ENCODE measurements at regions not wholly inside any gene's neighbourhood (a gene's known extent, or its start where the extent isn't known, plus 50 kb on each side); places are given as distances from the start of the nearest gene placed in this dataset.
"Not testable (repeated sequence)": the region's sequence is repeated elsewhere in the genome, so short reads cannot be mapped to it uniquely, and the experiment has no call there.

DNA sequence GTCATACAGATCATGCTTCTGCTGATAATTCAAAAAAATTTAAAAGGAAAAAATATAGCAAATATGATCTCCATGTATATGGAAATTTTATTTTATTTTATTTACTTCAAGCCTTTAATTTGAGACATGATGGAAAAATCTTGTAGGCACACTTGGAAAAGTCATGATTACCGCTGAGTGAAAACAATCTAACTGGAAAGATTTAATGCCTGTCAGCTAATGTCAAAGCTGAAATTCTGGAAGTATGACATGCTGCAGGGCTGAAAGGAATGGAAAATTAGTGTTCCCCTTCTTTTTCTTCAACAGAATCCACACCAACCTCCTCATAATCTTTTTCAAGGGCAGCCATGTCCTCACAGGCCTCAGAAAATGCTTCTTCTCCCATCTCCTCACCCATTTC, 58.2 kb downstream of the RPRM start:
- DNase-seq (ENCODE audit: low spot score): no peak

DNA sequence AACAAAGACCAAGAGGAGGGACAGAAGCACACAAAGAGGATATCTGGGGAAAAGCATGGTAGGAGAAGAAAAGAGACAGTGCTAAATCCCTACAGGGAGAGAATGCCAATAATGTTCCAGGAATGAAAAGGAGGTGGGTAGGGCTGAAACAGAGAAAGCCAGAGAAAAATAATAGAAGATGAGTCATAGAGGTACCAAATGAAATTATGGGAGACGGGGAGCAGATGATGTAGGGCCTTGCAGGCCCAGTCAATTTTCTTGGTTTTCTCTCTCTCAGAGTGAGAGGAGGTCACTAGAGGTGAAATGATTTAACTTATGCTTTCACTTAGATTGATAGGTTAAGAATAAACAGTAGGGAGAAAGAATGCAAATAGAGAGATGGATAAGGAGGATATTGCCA, 61.5 kb downstream of the RPRM start:
- no peak for DNase-seq (ENCODE audit: low spot score)

DNA sequence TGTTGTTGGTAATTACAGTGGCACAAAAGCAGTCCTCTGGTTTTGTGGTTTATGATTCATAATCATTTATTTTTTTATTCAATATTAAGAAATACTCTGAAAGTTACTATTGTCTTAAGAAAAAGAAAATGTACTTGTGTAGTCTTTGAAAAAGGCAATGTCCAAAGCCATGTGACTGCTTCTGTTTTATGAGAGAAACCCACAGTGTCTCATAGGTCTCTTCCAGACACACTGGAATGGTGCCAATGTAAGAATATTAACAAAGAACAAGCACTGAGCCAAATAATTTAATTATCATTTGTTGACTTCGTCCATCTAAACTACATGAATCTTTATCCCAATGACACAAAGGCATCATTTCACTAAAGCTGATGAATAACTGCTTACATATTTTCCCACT, 62.5 kb downstream of the RPRM start:
- no peak for DNase-seq (ENCODE audit: low spot score)

DNA sequence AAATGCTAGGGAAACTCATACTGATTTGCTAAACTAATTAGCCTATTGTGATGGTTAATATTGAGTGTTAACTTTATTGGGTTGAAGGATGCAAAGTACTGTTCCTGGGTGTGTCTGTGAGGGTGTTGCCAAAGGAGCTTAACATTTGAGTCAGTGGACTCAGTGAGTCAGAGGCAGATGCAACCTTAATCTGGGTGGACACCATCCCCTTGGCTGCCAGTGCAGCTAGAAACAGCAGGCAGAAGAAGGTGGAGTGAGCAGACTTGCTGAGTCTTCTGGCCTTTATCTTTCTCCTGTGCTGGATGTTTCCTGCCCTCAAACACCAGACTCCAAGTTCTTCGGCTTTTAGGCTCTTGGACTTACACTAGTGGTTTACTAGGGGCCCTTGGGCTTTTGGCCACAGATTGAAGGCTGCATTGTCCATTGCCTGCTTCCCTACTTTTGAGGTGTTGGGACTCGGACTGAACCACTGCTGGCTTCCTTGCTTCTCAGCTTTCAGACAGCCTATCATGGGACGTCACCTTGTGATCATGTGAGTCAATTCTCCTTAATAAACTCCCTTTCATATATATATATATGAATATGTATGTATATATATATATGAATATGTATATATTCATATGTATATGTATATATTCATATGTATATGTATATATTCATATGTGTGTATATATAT, 69.7 kb downstream of the RPRM start:
- no peak for DNase-seq (ENCODE audit: low spot score)

DNA sequence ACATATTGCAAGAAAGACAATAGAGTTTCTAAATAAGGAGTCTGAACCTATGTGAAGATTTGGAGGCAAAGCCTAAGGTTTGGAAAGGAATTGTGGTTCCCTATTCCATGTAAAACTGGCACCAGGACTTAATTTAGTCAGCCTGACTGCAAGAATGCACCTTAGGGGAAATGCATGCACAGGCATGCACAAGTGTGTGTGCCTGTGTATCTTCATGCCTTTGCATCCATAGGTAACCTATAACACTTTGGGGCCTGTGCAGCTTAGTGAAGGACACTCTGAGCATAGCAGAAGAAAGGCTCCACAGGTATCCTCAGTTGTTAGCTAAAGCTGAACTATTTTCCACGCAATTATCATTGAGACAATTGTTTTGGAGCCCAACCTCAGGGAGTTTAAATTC, 73.4 kb downstream of the RPRM start:
- no peak for DNase-seq (ENCODE audit: low spot score)

DNA sequence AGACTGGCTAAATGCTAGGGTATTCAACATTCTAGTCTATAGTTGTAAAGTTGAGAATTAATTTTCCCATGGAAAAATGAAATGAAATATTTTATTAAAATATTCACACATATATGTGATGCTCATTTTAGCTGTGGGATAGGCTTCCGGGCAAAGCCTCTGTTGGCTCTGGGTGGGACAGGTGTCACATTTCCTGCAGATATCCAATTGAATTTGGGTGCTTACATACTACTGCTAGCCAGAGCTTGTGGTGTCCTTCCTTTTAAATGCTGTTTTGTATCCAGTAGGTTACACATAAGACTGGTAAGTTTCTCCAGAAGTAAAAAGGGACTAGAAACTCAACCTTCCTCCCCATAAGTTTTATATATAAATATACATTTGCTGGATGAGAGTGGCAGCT, 73.8 kb downstream of the RPRM start:
- no peak for DNase-seq (ENCODE audit: low spot score)

DNA sequence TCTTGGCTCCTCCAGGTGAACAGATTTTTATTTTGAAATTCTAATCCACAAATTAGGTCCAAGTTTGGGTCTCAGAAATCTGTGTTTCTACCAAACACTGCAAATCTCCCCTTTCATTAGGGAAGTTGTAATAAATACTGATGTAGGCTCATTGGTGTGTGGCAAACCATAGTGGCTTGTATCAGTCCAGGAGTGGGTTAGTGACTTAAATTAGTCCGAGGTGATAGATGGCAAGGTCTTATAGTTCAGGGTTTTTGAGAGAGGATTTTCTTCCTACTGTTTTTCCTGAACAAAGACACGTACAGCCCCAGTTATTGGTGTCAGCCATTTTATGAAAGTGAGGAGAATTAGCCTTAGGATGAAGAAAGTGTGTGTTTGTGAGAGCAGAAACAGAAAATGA, 74.6 kb downstream of the RPRM start:
- no peak for DNase-seq (ENCODE audit: low spot score)

DNA sequence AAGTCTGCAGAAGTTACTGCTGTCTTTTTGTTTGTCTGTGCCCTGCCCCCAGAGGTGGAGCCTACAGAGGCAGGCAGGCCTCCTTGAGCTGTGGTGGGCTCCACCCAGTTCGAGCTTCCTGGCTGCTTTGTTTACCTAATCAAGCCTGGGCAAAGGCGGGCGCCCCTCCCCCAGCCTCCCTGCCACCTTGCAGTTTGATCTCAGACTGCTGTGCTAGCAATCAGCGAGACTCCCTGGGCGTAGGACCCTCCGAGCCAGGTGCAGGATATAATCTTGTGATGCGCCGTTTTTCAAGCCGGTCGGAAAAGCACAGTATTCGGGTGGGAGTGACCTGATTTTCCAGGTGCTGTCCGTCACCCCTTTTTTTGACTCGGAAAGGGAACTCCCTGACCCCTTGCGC, 75.2 kb downstream of the RPRM start:
- DNase-seq (ENCODE audit: low spot score): not testable (repeated sequence)

DNA sequence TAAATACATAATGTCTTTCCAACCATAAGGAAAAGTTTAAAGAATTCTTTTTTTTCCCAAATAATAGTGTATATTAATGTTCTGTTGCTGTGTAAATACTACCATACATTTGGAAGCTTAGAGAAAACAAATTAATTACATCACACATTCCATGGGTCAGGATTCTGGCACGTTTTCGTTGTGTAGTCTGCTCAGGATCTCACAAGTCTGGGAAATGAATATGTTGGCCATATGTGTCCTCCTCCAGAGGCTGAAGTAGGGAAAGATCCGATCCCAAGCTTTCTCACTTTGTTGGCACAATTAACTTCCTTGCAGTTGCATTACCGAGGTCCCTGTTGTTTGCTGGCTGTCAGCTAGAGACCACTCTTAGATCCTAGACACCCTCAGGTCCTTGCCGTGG, 83.9 kb downstream of the RPRM start:
- DNase-seq (ENCODE audit: low spot score): no peak

DNA sequence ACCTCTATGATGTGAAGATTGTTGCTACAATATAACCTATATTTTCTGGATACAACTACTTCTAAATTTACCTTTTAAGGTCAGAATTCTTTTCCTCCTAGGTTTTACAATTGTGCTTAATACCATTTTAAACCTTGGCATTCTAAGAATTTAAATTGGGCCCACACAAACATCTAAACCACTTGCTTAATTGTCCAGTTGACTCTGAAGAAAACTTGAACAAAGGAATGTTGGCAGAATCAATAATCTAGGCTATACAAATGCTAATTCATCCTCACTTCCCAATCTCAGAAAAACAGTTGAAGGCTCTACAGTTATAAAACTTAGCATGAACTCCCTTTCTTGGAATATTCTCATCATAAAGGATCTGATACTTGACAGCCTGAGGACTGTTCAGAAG, 84.3 kb downstream of the RPRM start:
- DNase-seq (ENCODE audit: low spot score): no peak

DNA sequence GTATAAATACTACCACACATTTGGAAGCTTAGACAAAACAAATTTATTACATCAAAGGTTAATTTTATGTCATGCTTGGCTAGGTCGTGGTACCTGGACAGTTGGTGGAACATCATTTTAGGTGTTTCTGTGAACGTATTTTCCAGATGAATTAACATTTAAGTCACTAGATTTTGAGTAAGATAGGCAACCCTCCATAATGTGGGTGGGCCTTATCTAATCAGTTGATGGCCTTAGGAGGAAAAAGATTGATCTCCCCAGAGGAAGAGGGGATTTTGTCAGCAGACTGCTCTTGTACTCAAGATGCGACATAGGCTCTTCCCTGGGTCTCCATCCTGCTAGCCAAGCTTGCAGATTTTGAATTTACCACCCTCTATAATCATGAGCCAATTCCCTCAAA, 85.0 kb downstream of the RPRM start:
- DNase-seq (ENCODE audit: low spot score): no peak

DNA sequence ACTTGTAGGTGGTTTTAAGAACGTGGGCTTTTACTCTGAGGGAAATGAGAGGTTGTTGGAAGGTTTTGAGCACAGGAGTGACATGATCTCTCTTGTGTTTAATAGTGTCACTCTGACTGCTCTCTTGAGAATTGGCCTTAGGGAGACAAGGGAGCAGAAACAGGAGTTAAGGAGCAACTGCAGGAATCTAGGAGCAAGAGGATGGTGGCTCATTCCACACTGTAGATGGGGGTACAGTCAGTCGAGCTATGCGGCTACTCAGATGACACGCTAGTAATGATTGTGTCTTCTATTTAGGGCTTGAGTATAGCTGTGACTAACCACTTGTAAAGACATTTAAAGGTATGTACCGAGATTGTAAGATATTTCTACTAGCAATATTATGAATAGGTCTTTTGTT, 87.4 kb downstream of the RPRM start:
- DNase-seq (ENCODE audit: low spot score): no peak

DNA sequence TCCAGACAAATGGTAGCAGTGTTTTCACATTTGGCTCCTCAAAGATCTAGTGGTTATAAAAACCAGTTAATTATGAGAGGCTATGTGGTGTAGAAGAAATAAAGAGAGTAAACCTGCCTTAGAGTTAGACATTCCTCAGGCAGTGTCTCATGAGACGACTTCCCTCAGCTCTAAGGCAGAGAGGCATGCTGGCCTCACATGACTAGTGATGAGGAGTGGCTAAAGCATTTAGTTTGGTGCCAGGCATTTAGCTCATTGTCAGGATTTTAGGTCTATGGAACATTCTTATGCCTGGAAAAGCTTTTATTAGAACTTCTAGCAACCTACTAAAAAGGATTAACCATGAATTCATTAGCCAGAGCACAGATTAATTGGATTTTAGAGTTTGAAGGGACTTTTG, 90.3 kb downstream of the RPRM start:
- no peak for DNase-seq (ENCODE audit: low spot score)

DNA sequence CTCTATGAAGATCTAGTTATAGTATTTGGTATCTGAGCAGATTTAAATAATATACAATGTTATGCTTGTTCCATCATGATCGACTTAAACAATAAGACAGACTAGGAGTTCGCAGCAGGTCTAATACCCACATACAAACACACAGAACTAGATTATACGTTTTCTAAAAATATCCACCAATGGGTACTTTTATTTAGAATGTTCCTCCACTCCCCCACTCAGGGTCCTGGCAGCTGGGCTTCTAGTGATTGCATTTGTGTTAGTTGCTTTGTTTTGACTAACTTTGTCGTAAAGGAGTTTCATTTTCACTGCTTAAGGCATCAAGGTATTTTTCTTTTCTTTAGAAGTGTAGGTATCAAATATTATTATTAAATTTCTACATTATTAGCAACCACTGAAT, 91.4 kb downstream of the RPRM start:
- no peak for DNase-seq (ENCODE audit: low spot score)

DNA sequence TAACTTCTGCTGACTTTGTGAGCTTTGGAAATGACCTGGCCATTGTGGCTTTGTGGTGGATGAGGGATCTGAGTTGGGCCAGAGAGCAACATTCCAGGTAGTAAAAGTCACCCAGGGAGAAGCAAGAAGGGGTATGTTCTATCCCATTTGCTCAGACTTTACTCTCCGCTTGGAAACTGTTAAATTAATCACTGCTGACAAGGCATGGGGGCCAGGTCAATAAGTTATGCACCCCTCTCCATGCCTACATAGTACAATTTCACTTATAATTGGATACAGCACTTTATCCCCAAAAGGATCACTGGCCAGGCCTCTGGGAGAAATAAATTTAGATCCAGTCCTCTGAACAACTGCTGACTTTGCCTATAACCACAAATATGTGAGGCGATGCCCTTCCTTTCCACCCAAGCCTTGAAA, 92.1 kb downstream of the RPRM start:
- no peak for DNase-seq (ENCODE audit: low spot score)

DNA sequence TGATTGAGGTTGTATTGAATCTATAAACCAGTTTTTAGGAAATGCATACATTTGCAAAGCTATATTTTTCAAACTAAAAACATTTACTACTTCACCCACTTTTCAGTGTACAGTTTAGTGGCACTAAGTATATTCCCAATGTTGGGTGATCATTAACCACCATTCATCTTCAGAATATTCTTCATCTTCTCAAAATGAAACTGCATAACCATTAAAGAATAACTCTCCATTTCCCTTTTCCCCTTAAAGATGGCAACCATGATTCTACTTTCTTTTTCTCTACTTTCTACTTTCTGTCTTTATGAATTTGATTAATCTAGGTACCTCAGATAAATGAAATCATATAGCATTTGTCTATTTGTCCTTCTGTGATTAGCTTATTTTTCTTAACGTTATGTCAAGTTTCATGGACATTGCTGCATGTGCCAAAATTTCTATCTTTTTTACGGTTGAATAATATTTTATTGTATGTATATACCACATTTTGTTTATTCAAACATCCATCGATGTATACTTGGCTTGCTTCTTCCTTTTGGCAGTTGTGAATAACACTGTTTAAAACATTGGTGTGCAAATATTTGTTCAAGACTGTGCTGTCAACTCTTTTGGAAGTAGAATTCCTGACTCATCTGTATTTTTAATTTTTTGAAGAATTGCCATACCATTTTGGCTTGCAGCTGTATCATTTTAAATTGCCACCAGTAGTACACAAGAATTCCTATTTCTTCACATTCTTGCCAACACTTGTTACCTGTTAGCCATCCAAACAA, 104.9 kb downstream of the RPRM start:
- DNase-seq (ENCODE audit: low spot score): no peak

DNA sequence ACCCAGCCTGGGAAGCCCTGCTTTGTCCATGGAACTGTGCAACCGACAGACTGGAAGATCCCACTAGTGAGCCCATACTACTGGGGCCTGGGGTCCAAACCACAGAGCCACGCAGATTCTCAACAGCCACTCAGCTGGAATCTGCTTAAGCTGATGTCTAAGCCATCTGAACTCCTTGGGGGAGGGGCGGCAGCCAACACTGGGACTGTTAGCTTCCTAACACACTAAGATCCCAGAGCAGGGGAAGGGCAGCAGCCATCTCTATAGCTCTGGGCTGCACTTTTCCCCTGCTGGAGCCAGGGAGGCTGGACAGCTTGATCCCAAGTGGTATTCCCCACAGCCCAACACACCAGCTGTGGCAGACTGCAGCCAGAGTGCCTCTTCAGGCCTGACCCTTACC, 118.3 kb downstream of the RPRM start:
- no peak for DNase-seq (ENCODE audit: low spot score)

DNA sequence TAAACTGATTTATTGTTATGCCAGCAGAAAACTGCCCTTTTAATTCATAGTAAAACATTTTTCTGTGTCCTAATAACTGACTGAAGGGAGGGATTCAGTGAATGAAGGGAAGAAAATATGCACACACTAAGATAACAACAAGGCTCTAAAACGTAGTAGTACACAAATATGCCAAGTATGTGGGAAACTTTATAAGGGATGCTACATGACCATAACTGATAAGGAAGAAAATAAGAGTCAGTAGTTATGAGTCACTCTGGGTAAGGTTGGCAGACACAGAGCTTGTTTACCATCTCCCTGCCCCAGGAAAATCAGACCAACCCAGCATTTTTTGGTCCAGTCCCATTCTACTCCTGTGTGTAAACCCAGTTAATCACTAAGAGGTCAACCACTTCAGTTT, 124.2 kb downstream of the RPRM start:
- no peak for DNase-seq (ENCODE audit: low spot score)

DNA sequence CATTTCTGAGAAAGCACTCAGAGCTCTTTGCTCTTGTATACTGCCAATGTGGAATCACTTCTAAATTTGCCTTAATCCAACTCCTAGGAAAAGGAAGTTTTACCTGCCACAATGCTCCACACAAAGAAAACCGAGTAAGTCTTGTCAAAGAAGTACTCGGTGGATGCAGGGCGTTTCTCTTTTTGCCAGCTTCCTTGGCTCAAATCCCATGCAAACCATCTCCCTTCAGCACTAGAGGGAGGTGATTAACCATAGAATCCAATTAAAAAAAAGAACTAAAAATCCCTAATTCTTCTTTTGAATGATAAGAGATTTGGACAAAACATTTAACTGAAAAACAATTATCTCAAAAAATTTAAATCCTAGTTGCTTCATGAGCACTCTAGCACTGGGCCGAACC, 129.0 kb downstream of the RPRM start:
- DNase-seq (ENCODE audit: low spot score): no peak

DNA sequence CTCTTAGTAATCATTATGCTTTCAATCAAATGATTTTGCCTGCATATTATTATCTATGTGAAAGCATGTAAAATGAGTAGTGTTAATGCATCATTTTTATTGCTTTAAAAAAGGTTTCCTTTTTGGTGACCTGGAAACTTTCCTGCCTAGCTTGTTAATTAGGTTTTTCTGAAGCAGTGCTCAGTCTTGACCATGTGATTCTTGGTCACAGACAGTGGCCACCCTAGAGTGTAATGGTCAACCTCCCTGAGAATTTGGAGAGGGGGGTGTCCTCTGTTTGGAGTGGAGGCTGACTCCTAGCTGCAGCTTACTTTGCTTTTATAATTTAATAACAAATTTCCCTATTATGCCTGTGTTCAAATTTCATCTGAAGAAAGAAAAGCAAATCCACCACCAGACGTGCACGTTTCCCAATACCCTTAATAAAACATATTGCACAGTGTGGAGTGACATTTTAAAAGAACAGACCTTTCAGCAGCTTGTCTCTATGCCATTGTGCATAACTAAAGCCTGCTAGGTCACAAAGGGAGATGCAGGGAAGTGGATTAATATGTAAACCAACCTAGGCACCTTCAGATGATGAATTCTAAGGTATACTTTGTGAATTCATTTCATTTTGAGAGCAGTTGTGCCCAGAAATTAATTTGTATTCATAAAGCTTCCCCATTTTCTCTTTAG, 130.6 kb downstream of the RPRM start:
- no peak for DNase-seq (ENCODE audit: low spot score)

DNA sequence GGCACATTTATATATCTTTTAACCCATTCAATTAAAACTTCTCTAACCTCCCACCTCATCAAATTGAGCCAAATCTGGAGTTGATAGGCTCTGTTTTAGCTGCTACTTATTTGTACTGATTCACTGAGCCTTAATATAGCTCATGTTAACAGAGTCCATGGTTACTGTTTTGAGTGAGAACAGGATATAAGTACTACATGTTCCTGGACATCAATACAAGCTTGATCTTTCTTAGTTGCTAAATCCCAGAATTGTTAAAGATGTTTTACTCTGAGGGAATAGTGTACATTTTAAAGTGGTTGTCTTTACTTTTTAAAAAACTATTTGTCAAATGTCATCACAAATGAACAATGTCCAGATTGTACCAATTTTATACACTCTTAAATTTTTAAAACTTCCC, 157.7 kb downstream of the RPRM start:
- no peak for DNase-seq (ENCODE audit: low spot score)

DNA sequence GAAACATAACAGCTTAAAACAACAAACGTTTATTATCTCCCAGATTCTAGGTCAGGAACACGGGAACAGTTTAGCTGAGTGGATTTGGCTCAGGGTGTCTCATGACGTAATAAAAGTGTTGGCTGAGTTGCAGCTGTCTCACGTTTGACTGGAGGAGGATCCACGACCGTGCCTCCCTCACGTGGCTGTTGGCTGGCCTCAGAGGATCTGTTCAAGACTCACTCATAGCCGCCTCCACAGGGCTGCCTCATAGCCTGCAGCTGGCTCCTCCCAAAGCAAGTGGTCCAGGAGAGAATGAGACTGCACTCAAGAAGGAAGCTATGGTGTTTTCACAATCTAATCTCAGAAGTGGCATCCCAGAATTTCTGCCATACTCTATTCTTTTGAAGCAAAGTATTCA, 167.1 kb downstream of the RPRM start:
- DNase-seq (ENCODE audit: low spot score): no peak

DNA sequence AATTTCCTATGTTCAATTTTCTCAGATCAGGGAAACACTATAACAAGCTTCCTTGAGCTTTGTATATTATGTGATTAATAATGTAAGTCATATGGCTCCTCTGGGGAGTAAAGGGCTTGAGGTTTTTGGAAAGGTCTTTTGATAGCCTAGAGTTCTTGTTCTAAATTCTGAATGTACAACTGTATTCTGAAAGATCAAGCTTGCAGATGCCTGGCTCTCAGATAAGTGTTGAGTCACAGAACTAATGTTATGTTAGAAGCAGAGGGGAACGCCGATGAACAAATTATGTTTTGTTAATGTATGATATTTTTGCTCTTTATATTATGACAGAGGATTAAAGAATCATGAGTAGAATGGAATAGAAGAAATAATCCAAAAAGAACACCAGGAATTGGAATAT, 170.1 kb downstream of the RPRM start:
- DNase-seq (ENCODE audit: low spot score): no peak
